ENCODE measurements at regions not wholly inside any gene's neighbourhood (a gene's known extent, or its start where the extent isn't known, plus 50 kb on each side); places are given as distances from the start of the nearest gene placed in this dataset.

DNA sequence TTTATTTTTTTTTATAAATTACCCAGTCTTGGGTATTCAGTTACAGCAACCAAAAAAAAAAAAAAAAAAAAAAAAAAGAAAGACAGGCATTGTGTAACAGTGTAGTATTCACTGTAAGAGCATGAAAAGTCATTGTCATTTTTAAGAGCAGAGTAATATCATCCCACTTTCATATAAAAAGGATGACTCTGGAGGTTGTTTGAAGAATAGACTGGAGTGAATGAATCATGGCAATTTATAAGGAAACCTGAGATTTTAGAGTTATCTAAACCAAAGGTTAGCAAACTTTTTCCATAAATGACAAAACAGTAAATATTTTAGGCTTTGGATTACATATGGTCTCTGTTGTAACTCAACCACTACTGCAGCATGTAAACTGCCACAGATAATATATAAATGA, 794.9 kb downstream of the NTRK3 start (continued):
- no peak for TF ChIP-seq ZKSCAN8 (CRISPR knock-in tag; IDR thresholded peaks at IDR 0.05; ENCODE audit: borderline replicate concordance)

DNA sequence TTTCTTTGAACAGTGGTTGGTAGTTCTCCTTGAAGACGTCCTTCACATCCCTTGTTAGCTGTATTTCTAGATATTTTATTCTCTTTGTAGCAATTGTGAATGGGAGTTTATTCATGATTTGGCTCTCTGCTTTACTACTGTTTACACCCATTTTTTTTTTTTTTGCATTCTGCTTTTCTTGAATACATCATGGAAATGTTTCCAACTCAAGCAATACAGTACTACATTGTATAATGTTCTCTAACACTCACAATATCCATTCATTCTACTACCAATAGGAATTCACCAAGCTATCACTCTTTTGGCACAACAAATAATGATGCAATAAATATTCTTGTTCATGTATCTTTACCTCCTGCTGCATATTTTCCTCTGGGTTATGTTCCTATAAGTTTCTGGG, 801.7 kb downstream of the NTRK3 start:
- H3K9me3 ChIP-seq (ENCODE audit: low read length): peaks cover 78% of the 10 kb centered on the region
- H2AFZ ChIP-seq (ENCODE audit: low read length): no peak overlapping the region
- POLR2A ChIA-PET: no interaction called here
- H3K9ac ChIP-seq (ENCODE audit: insufficient read depth, low read depth, low read length): no peak overlapping the region
- 0% methylated on average over 1 of the region's 1 CpG for WGBS (ENCODE audit: low lambda C conversion rate)
- H3K4me1 ChIP-seq (ENCODE audit: insufficient read depth, low read length): no peaks in the 10 kb centered on the region
- H4K20me1 ChIP-seq (ENCODE audit: insufficient read depth, low read length): no peaks in the 10 kb centered on the region
- FAIRE-seq (no peak), DNase-seq (ENCODE audit: low spot score) (no peak), ATAC-seq (no peak)
- H3K4me2 ChIP-seq (ENCODE audit: low read depth, low read length): no peak overlapping the region
- H3K27ac ChIP-seq (ENCODE audit: extremely low read length, insufficient read depth, low read length): no peak overlapping the region
- H3K79me2 ChIP-seq (ENCODE audit: insufficient read depth, low read length): no peaks in the 10 kb centered on the region
- CTCF ChIA-PET (ENCODE audit: low intra/inter-chr PET ratio, low total read pairs): no interaction called here
- BruUV-seq (replicated peaks): no TSS peak
- intact Hi-C loops (cut with micrococcal nuclease; ENCODE audit: unreplicated experiment) (no loop called here), in situ Hi-C loops (cut with HindIII; ENCODE audit: extremely low pct_ligation_motif_present, low pct_unique_long_range_greater_than_20kb) (no loop called here)
- no peaks in the 10 kb centered on the region for H3K27me3 ChIP-seq (ENCODE audit: control insufficient read depth in 1 of 2, insufficient read depth in 2 of 2, low read length in 2 of 2)
- peak; percentile 46; the same call in 1 of the 2 replicates for TF ChIP-seq ATF7 (IDR thresholded peaks at IDR 0.05)
- TF ChIP-seq ATF7 (CRISPR knock-in tag; IDR thresholded peaks at IDR 0.05): no peak
- TF ChIP-seq FOXO1 (CRISPR knock-in tag; IDR thresholded peaks at IDR 0.05): no peak
- no peaks in the 10 kb centered on the region for H3K36me3 ChIP-seq (replicated peaks in 1 of 2; ENCODE audit: control insufficient read depth in 1 of 2, insufficient read depth in 2 of 2, low read length in 2 of 2)
- H3K4me3 ChIP-seq (replicated peaks in 1 of 3; ENCODE audit: insufficient read depth in 1 of 3, low read depth in 2 of 3, low read length in 3 of 3): no peak overlapping the region

DNA sequence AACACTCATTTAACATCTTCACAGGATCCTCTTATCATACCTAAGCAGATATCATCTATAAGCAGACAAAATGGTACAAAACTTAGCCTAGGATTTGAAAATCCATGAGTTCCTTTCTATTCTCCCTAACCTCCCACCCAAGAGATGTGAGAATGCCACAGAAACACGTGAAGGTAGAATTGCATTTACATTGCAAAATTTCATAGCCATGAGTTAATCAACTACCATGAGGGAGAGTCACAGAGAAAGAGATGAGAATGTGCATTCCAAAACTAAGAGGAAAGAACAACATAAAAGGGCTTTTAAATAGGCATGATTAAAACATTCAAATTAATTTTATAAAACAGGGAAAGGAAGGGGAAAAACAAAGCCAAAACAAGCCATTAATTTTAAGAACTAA, 806.2 kb downstream of the NTRK3 start:
- 0% methylated on average over 1 of the region's 1 CpG for WGBS (ENCODE audit: low lambda C conversion rate)
- Histone ChIP-seq H3K4me3 (replicated peaks in 1 of 3; ENCODE audit: insufficient read depth in 1 of 3, low read depth in 2 of 3, low read length in 3 of 3) (no peak overlapping the region), H2AFZ (ENCODE audit: low read length) (no peak overlapping the region), H3K4me1 (ENCODE audit: insufficient read depth, low read length) (no peaks in the 10 kb centered on the region), H3K9ac (ENCODE audit: insufficient read depth, low read depth, low read length) (no peak overlapping the region), H3K27me3 (ENCODE audit: control insufficient read depth in 1 of 2, insufficient read depth in 2 of 2, low read length in 2 of 2) (no peaks in the 10 kb centered on the region), H3K79me2 (ENCODE audit: insufficient read depth, low read length) (no peaks in the 10 kb centered on the region), H4K20me1 (ENCODE audit: insufficient read depth, low read length) (no peaks in the 10 kb centered on the region), H3K27ac (ENCODE audit: extremely low read length, insufficient read depth, low read length) (no peak overlapping the region), H3K36me3 (replicated peaks in 1 of 2; ENCODE audit: control insufficient read depth in 1 of 2, insufficient read depth in 2 of 2, low read length in 2 of 2) (no peaks in the 10 kb centered on the region), H3K4me2 (ENCODE audit: low read depth, low read length) (no peak overlapping the region), H3K9me3 (ENCODE audit: low read length) (peaks cover 99% of the 10 kb centered on the region)
- in situ Hi-C loops (cut with HindIII; ENCODE audit: extremely low pct_ligation_motif_present, low pct_unique_long_range_greater_than_20kb): no loop called here
- BruUV-seq (replicated peaks): no TSS peak
- ChIA-PET CTCF (ENCODE audit: low intra/inter-chr PET ratio, low total read pairs) (no interaction called here), POLR2A (no interaction called here)
- DNase-seq (ENCODE audit: low spot score) (no peak), FAIRE-seq (no peak), ATAC-seq (no peak)
- intact Hi-C loops (cut with micrococcal nuclease; ENCODE audit: unreplicated experiment): no loop called here
- TF ChIP-seq, protein P1, sequence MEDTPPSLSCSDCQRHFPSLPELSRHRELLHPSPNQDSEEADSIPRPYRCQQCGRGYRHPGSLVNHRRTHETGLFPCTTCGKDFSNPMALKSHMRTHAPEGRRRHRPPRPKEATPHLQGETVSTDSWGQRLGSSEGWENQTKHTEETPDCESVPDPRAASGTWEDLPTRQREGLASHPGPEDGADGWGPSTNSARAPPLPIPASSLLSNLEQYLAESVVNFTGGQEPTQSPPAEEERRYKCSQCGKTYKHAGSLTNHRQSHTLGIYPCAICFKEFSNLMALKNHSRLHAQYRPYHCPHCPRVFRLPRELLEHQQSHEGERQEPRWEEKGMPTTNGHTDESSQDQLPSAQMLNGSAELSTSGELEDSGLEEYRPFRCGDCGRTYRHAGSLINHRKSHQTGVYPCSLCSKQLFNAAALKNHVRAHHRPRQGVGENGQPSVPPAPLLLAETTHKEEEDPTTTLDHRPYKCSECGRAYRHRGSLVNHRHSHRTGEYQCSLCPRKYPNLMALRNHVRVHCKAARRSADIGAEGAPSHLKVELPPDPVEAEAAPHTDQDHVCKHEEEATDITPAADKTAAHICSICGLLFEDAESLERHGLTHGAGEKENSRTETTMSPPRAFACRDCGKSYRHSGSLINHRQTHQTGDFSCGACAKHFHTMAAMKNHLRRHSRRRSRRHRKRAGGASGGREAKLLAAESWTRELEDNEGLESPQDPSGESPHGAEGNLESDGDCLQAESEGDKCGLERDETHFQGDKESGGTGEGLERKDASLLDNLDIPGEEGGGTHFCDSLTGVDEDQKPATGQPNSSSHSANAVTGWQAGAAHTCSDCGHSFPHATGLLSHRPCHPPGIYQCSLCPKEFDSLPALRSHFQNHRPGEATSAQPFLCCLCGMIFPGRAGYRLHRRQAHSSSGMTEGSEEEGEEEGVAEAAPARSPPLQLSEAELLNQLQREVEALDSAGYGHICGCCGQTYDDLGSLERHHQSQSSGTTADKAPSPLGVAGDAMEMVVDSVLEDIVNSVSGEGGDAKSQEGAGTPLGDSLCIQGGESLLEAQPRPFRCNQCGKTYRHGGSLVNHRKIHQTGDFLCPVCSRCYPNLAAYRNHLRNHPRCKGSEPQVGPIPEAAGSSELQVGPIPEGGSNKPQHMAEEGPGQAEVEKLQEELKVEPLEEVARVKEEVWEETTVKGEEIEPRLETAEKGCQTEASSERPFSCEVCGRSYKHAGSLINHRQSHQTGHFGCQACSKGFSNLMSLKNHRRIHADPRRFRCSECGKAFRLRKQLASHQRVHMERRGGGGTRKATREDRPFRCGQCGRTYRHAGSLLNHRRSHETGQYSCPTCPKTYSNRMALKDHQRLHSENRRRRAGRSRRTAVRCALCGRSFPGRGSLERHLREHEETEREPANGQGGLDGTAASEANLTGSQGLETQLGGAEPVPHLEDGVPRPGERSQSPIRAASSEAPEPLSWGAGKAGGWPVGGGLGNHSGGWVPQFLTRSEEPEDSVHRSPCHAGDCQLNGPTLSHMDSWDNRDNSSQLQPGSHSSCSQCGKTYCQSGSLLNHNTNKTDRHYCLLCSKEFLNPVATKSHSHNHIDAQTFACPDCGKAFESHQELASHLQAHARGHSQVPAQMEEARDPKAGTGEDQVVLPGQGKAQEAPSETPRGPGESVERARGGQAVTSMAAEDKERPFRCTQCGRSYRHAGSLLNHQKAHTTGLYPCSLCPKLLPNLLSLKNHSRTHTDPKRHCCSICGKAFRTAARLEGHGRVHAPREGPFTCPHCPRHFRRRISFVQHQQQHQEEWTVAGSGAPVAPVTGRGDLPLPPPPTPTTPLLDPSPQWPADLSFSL (CRISPR knock-in tag; IDR thresholded peaks at IDR 0.05): no peak
- TF ChIP-seq, protein P2, sequence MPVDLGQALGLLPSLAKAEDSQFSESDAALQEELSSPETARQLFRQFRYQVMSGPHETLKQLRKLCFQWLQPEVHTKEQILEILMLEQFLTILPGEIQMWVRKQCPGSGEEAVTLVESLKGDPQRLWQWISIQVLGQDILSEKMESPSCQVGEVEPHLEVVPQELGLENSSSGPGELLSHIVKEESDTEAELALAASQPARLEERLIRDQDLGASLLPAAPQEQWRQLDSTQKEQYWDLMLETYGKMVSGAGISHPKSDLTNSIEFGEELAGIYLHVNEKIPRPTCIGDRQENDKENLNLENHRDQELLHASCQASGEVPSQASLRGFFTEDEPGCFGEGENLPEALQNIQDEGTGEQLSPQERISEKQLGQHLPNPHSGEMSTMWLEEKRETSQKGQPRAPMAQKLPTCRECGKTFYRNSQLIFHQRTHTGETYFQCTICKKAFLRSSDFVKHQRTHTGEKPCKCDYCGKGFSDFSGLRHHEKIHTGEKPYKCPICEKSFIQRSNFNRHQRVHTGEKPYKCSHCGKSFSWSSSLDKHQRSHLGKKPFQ (CRISPR knock-in tag; IDR thresholded peaks at IDR 0.05; ENCODE audit: insufficient replicate concordance): no peak
- TF ChIP-seq, protein P3, sequence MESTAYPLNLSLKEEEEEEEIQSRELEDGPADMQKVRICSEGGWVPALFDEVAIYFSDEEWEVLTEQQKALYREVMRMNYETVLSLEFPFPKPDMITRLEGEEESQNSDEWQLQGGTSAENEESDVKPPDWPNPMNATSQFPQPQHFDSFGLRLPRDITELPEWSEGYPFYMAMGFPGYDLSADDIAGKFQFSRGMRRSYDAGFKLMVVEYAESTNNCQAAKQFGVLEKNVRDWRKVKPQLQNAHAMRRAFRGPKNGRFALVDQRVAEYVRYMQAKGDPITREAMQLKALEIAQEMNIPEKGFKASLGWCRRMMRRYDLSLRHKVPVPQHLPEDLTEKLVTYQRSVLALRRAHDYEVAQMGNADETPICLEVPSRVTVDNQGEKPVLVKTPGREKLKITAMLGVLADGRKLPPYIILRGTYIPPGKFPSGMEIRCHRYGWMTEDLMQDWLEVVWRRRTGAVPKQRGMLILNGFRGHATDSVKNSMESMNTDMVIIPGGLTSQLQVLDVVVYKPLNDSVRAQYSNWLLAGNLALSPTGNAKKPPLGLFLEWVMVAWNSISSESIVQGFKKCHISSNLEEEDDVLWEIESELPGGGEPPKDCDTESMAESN (CRISPR knock-in tag; conservative IDR thresholded peaks at IDR 0.05): no peak
- no peak for TF ChIP-seq ZFX (CRISPR knock-in tag; IDR thresholded peaks at IDR 0.05; ENCODE audit: low read depth)

Measured in HepG2 (cell line).